ENCODE measurements at regions not wholly inside any gene's neighbourhood (a gene's known extent, or its start where the extent isn't known, plus 50 kb on each side); places are given as distances from the start of the nearest gene placed in this dataset.
"Not testable (repeated sequence)": the region's sequence is repeated elsewhere in the genome, so short reads cannot be mapped to it uniquely, and the experiment has no call there.

GRCh38 chr12:33033999-33034398 lies 137.4 kb upstream of the PKP2 start:
- not testable (repeated sequence) for TF ChIP-seq CTCF (conservative IDR thresholded peaks at IDR 0.05; ENCODE audit: low read length); EZH2phosphoT487 (IDR thresholded peaks at IDR 0.05; ENCODE audit: borderline replicate concordance, low read depth, low read length)
